ENCODE measurements at regions not wholly inside any gene's neighbourhood (a gene's known extent, or its start where the extent isn't known, plus 50 kb on each side); places are given as distances from the start of the nearest gene placed in this dataset.
"Not testable (repeated sequence)": the region's sequence is repeated elsewhere in the genome, so short reads cannot be mapped to it uniquely, and the experiment has no call there.

GRCh38 chr7:67338545-67338944 is 341.9 kb downstream of the TYW1 start:
- not testable (repeated sequence) for H3K27me3 ChIP-seq (ENCODE audit: control insufficient read depth, insufficient read depth, low read length); H3K9ac ChIP-seq (ENCODE audit: low read length); H3K27ac ChIP-seq (ENCODE audit: low read length); H3K4me1 ChIP-seq (ENCODE audit: control insufficient read depth, low read depth, low read length); H3K9me3 ChIP-seq (ENCODE audit: control insufficient read depth, low read depth, low read length); H3K36me3 ChIP-seq (ENCODE audit: control insufficient read depth, low read depth, low read length); H3K4me3 ChIP-seq (ENCODE audit: low read length)

- no peaks in the 10 kb centered on the region for H3K36me3 ChIP-seq (ENCODE audit: control insufficient read depth, low read depth, low read length)
- no peak overlapping the region for H3K9ac ChIP-seq (ENCODE audit: low read length)
- H3K27me3 ChIP-seq (ENCODE audit: control insufficient read depth, insufficient read depth, low read length): no peaks in the 10 kb centered on the region
- no peaks in the 10 kb centered on the region for H3K9me3 ChIP-seq (ENCODE audit: control insufficient read depth, low read depth, low read length)
- no peak overlapping the region for H3K27ac ChIP-seq (ENCODE audit: low read length)
- H3K4me3 ChIP-seq (ENCODE audit: low read length): no peak overlapping the region
- H3K4me1 ChIP-seq (ENCODE audit: control insufficient read depth, low read depth, low read length): no peaks in the 10 kb centered on the region
Measured at GRCh38 chr7:67341153-67341768, 344.6 kb downstream of the TYW1 start.

- Histone ChIP-seq H3K9me3 (ENCODE audit: control insufficient read depth, low read depth, low read length) (no peaks in the 10 kb centered on the region), H3K36me3 (ENCODE audit: control insufficient read depth, low read depth, low read length) (no peaks in the 10 kb centered on the region), H3K9ac (ENCODE audit: low read length) (no peak overlapping the region), H3K4me1 (ENCODE audit: control insufficient read depth, low read depth, low read length) (no peaks in the 10 kb centered on the region), H3K27ac (ENCODE audit: low read length) (no peak overlapping the region), H3K4me3 (ENCODE audit: low read length) (no peak overlapping the region), H3K27me3 (ENCODE audit: control insufficient read depth, insufficient read depth, low read length) (no peaks in the 10 kb centered on the region)
Measured at GRCh38 chr7:67343114-67343513, 346.5 kb downstream of the TYW1 start.

GRCh38 chr7:67343572-67343971 is 346.9 kb downstream of the TYW1 start:
- Histone ChIP-seq H3K9me3 (ENCODE audit: control insufficient read depth, low read depth, low read length) (no peaks in the 10 kb centered on the region), H3K27ac (ENCODE audit: low read length) (no peak overlapping the region), H3K4me1 (ENCODE audit: control insufficient read depth, low read depth, low read length) (no peaks in the 10 kb centered on the region), H3K27me3 (ENCODE audit: control insufficient read depth, insufficient read depth, low read length) (no peaks in the 10 kb centered on the region), H3K9ac (ENCODE audit: low read length) (no peak overlapping the region), H3K4me3 (ENCODE audit: low read length) (no peak overlapping the region), H3K36me3 (ENCODE audit: control insufficient read depth, low read depth, low read length) (no peaks in the 10 kb centered on the region)

GRCh38 chr7:67344481-67345193 is 348.0 kb downstream of the TYW1 start:
- no peaks in the 10 kb centered on the region for H3K4me1 ChIP-seq (ENCODE audit: control insufficient read depth, low read depth, low read length)
- H3K27me3 ChIP-seq (ENCODE audit: control insufficient read depth, insufficient read depth, low read length): no peaks in the 10 kb centered on the region

GRCh38 chr7:67346126-67346525 is 349.5 kb downstream of the TYW1 start:
- H3K9me3 ChIP-seq (ENCODE audit: control insufficient read depth, low read depth, low read length): no peaks in the 10 kb centered on the region
- H3K27me3 ChIP-seq (ENCODE audit: control insufficient read depth, insufficient read depth, low read length): no peaks in the 10 kb centered on the region
- H3K4me3 ChIP-seq (ENCODE audit: low read length): no peak overlapping the region
- H3K9ac ChIP-seq (ENCODE audit: low read length): no peak overlapping the region
- H3K4me1 ChIP-seq (ENCODE audit: control insufficient read depth, low read depth, low read length): no peaks in the 10 kb centered on the region
- H3K27ac ChIP-seq (ENCODE audit: low read length): no peak overlapping the region
- H3K36me3 ChIP-seq (ENCODE audit: control insufficient read depth, low read depth, low read length): no peaks in the 10 kb centered on the region

More at GRCh38 chr7:67344481-67345193, 348.0 kb downstream of the TYW1 start:
- no peaks in the 10 kb centered on the region for H3K9me3 ChIP-seq (ENCODE audit: control insufficient read depth, low read depth, low read length)
- no peaks in the 10 kb centered on the region for H3K36me3 ChIP-seq (ENCODE audit: control insufficient read depth, low read depth, low read length)
- H3K9ac ChIP-seq (ENCODE audit: low read length): no peak overlapping the region
- no peak overlapping the region for H3K27ac ChIP-seq (ENCODE audit: low read length)
- no peak overlapping the region for H3K4me3 ChIP-seq (ENCODE audit: low read length)

- H3K4me3 ChIP-seq (ENCODE audit: low read length): no peak overlapping the region
- no peaks in the 10 kb centered on the region for H3K36me3 ChIP-seq (ENCODE audit: control insufficient read depth, low read depth, low read length)
- no peaks in the 10 kb centered on the region for H3K4me1 ChIP-seq (ENCODE audit: control insufficient read depth, low read depth, low read length)
- H3K9ac ChIP-seq (ENCODE audit: low read length): no peak overlapping the region
- H3K27me3 ChIP-seq (ENCODE audit: control insufficient read depth, insufficient read depth, low read length): no peaks in the 10 kb centered on the region
- no peak overlapping the region for H3K27ac ChIP-seq (ENCODE audit: low read length)
- H3K9me3 ChIP-seq (ENCODE audit: control insufficient read depth, low read depth, low read length): no peaks in the 10 kb centered on the region
Measured at GRCh38 chr7:67346876-67347275, 350.2 kb downstream of the TYW1 start.

GRCh38 chr7:67348171-67348570 is 351.5 kb downstream of the TYW1 start:
- no peaks in the 10 kb centered on the region for H3K36me3 ChIP-seq (ENCODE audit: control insufficient read depth, low read depth, low read length)
- H3K4me1 ChIP-seq (ENCODE audit: control insufficient read depth, low read depth, low read length): no peaks in the 10 kb centered on the region
- no peak overlapping the region for H3K4me3 ChIP-seq (ENCODE audit: low read length)
- no peak overlapping the region for H3K9ac ChIP-seq (ENCODE audit: low read length)
- no peak overlapping the region for H3K27ac ChIP-seq (ENCODE audit: low read length)
- no peaks in the 10 kb centered on the region for H3K9me3 ChIP-seq (ENCODE audit: control insufficient read depth, low read depth, low read length)
- H3K27me3 ChIP-seq (ENCODE audit: control insufficient read depth, insufficient read depth, low read length): no peaks in the 10 kb centered on the region

- not testable (repeated sequence) for H3K36me3 ChIP-seq (ENCODE audit: control insufficient read depth, low read depth, low read length); H3K4me1 ChIP-seq (ENCODE audit: control insufficient read depth, low read depth, low read length); H3K9me3 ChIP-seq (ENCODE audit: control insufficient read depth, low read depth, low read length); H3K9ac ChIP-seq (ENCODE audit: low read length); H3K4me3 ChIP-seq (ENCODE audit: low read length); H3K27ac ChIP-seq (ENCODE audit: low read length); H3K27me3 ChIP-seq (ENCODE audit: control insufficient read depth, insufficient read depth, low read length)
Measured at GRCh38 chr7:67357653-67358052, 361.0 kb downstream of the TYW1 start.

GRCh38 chr7:67358316-67358715 is 361.7 kb downstream of the TYW1 start:
- H3K9me3 ChIP-seq (ENCODE audit: control insufficient read depth, low read depth, low read length); H3K4me1 ChIP-seq (ENCODE audit: control insufficient read depth, low read depth, low read length); H3K9ac ChIP-seq (ENCODE audit: low read length); H3K27ac ChIP-seq (ENCODE audit: low read length); H3K36me3 ChIP-seq (ENCODE audit: control insufficient read depth, low read depth, low read length); H3K27me3 ChIP-seq (ENCODE audit: control insufficient read depth, insufficient read depth, low read length); H3K4me3 ChIP-seq (ENCODE audit: low read length): not testable (repeated sequence)

- not testable (repeated sequence) for H3K9me3 ChIP-seq (ENCODE audit: control insufficient read depth, low read depth, low read length); H3K9ac ChIP-seq (ENCODE audit: low read length); H3K36me3 ChIP-seq (ENCODE audit: control insufficient read depth, low read depth, low read length); H3K4me1 ChIP-seq (ENCODE audit: control insufficient read depth, low read depth, low read length); H3K27ac ChIP-seq (ENCODE audit: low read length); H3K27me3 ChIP-seq (ENCODE audit: control insufficient read depth, insufficient read depth, low read length); H3K4me3 ChIP-seq (ENCODE audit: low read length)
Measured at GRCh38 chr7:67358738-67359137, 362.1 kb downstream of the TYW1 start.

GRCh38 chr7:67359900-67360299 is 363.3 kb downstream of the TYW1 start:
- Histone ChIP-seq H3K9me3 (ENCODE audit: control insufficient read depth, low read depth, low read length) (no peaks in the 10 kb centered on the region), H3K36me3 (ENCODE audit: control insufficient read depth, low read depth, low read length) (no peaks in the 10 kb centered on the region), H3K9ac (ENCODE audit: low read length) (no peak overlapping the region), H3K27me3 (ENCODE audit: control insufficient read depth, insufficient read depth, low read length) (no peaks in the 10 kb centered on the region), H3K4me3 (ENCODE audit: low read length) (no peak overlapping the region), H3K4me1 (ENCODE audit: control insufficient read depth, low read depth, low read length) (no peaks in the 10 kb centered on the region), H3K27ac (ENCODE audit: low read length) (no peak overlapping the region)
